H1 (cell line): ENCODE measurements at regions not wholly inside any gene's neighbourhood (a gene's known extent, or its start where the extent isn't known, plus 50 kb on each side); places are given as distances from the start of the nearest gene placed in this dataset.

Source experiments
- CTCF ChIA-PET: fragments of 300-600 bp; sonication (Branson Sonifier 250); formaldehyde crosslinking; loops from one replicate; lab custom pipeline; 2021; ENCODE audit not compliant: partially characterized antibody; lab: Charles Lee
- POLR2A ChIA-PET: fragments of 300-600 bp; sonication (Branson Sonifier 250); formaldehyde crosslinking; loops from one replicate; lab custom pipeline; 2021; ENCODE audit warnings: inconsistent platforms; ENCODE audit not compliant: partially characterized antibody; lab: Charles Lee
- DNase-seq, 2 experiments: peaks; one replicate each; pipeline versions ENCODE4 v3.0.0 to v3.0.0-alpha.2; 2010 to 2022; ENCODE audit warnings: low spot score in 2 of 2, low read depth in 1 of 2, mixed read lengths in 1 of 2
- FAIRE-seq: peaks from 2 replicates; lab custom pipeline; 2011; peaks lifted over from hg19 to GRCh38; lab: Jason Lieb, UNC
- H2AFZ ChIP-seq: 2 replicates; pipeline ENCODE4 v1.8.1; 2012; ENCODE audit warnings: low read length, inconsistent platforms
- H2AK5ac ChIP-seq: 2 replicates; pipeline ENCODE4 v1.6.1; 2013; ENCODE audit warnings: low read depth, low read length
- H2BK120ac ChIP-seq: replicated peaks from 2 replicates; pipeline ENCODE3; 2013; ENCODE audit warnings: low read depth, low read length, inconsistent platforms
- H2BK12ac ChIP-seq: 2 replicates; pipeline ENCODE4 v1.6.1; 2013; ENCODE audit warnings: low read depth, low read length
- H2BK15ac ChIP-seq: 2 replicates; pipeline ENCODE4 v1.6.1; 2013; ENCODE audit warnings: low read length
- H2BK20ac ChIP-seq: 2 replicates; pipeline ENCODE4 v1.6.1; 2013; ENCODE audit warnings: low read length
- H2BK5ac ChIP-seq: 2 replicates; pipeline ENCODE4 v1.6.1; 2013; ENCODE audit warnings: low read depth, low read length
- H3K14ac ChIP-seq: 2 replicates; pipeline ENCODE4 v1.6.1; 2013; ENCODE audit warnings: inconsistent platforms; ENCODE audit not compliant: insufficient read length
- H3K18ac ChIP-seq: 2 replicates; pipeline ENCODE4 v1.6.1; 2013; ENCODE audit warnings: low read length; ENCODE audit errors: extremely low read depth
- H3K23ac ChIP-seq: 2 replicates; pipeline ENCODE4 v1.6.1; 2013; ENCODE audit warnings: inconsistent platforms; ENCODE audit not compliant: insufficient read length
- H3K23me2 ChIP-seq: 2 replicates; pipeline ENCODE4 v1.6.1; 2013; ENCODE audit warnings: low read depth, low read length
- H3K27ac ChIP-seq: 2 replicates; pipeline ENCODE4 v1.6.1; 2011; ENCODE audit warnings: low read depth, low read length, inconsistent platforms
- H3K27me3 ChIP-seq, 4 experiments: replicated peaks in 1 of 4; 1 replicate in 1 of 4; 2 replicates in 3 of 4; pipeline versions ENCODE4 v1.6.1 to v1.8.1; 2011 to 2013; ENCODE audit warnings: low read length in 3 of 4, mild to moderate bottlenecking in 3 of 4, inconsistent platforms in 2 of 4, mixed read lengths in 2 of 4, moderate library complexity in 1 of 4; ENCODE audit not compliant: control insufficient read depth in 3 of 4, insufficient read depth in 3 of 4; ENCODE audit errors: extremely low read depth in 1 of 4
- H3K36me3 ChIP-seq, 4 experiments: 2 replicates each; pipeline versions ENCODE4 v1.6.1 to v1.8.1; 2011 to 2013; ENCODE audit warnings: mild to moderate bottlenecking in 4 of 4, low read length in 3 of 4, moderate library complexity in 2 of 4, control low read depth in 1 of 4, inconsistent platforms in 1 of 4; ENCODE audit not compliant: insufficient read depth in 4 of 4, control insufficient read depth in 2 of 4
- H3K4ac ChIP-seq: replicated peaks from 2 replicates; pipeline ENCODE3; 2013; ENCODE audit warnings: low read length, low read depth, mixed read lengths, inconsistent platforms; ENCODE audit not compliant: insufficient read length
- H3K4me1 ChIP-seq, 4 experiments: replicated peaks in 1 of 4; 1 replicate in 1 of 4; 2 replicates in 3 of 4; pipeline versions ENCODE4 v1.6.1 to v1.8.1; 2011 to 2013; ENCODE audit warnings: low read length in 3 of 4, inconsistent platforms in 2 of 4, mixed read lengths in 1 of 4; ENCODE audit not compliant: insufficient read depth in 4 of 4, control insufficient read depth in 3 of 4
- H3K4me2 ChIP-seq, 2 experiments: 2 replicates each; pipeline versions ENCODE4 v1.6.1 to v1.8.1; 2011 to 2013; ENCODE audit warnings: low read depth in 2 of 2, low read length in 2 of 2, control low read depth in 1 of 2, inconsistent platforms in 1 of 2, mild to moderate bottlenecking in 1 of 2; ENCODE audit not compliant: insufficient read depth in 1 of 2
- H3K4me3 ChIP-seq, 4 experiments: fragments of 200-600, 300-600 bp in 1 of 4; sonication (generic), shearing (Covaris generic), sonication (Bioruptor Twin) in 1 of 4; 2 replicates each; pipeline versions ENCODE4 v1.5.1 to v1.8.1; 2011 to 2016; ENCODE audit warnings: low read length in 4 of 4, low read depth in 3 of 4, control low read depth in 2 of 4, inconsistent platforms in 2 of 4, mild to moderate bottlenecking in 2 of 4, mixed read lengths in 1 of 4, moderate library complexity in 1 of 4; ENCODE audit not compliant: insufficient read depth in 2 of 4; ENCODE audit errors: extremely low read depth in 1 of 4
- H3K56ac ChIP-seq: replicated peaks from 2 replicates; pipeline ENCODE3; 2013; ENCODE audit warnings: low read depth, mild to moderate bottlenecking, mixed read lengths, low read length, inconsistent platforms; ENCODE audit not compliant: insufficient read length
- H3K79me1 ChIP-seq: 2 replicates; pipeline ENCODE4 v1.6.1; 2013; ENCODE audit warnings: low read depth, low read length, control low read depth
- H3K79me2 ChIP-seq, 2 experiments: 2 replicates each; pipeline versions ENCODE4 v1.6.1 to v1.8.1; 2012 to 2013; ENCODE audit warnings: low read length in 2 of 2, mild to moderate bottlenecking in 2 of 2, inconsistent platforms in 1 of 2; ENCODE audit not compliant: insufficient read depth in 2 of 2, control insufficient read depth in 1 of 2
- H3K9ac ChIP-seq, 4 experiments: replicated peaks in 1 of 4; 1 replicate in 1 of 4; 2 replicates in 3 of 4; pipeline versions ENCODE4 v1.6.1 to v1.8.1; 2011 to 2013; ENCODE audit warnings: low read depth in 3 of 4, low read length in 3 of 4, control low read depth in 2 of 4, mild to moderate bottlenecking in 2 of 4, moderate library complexity in 2 of 4, inconsistent platforms in 1 of 4; ENCODE audit errors: extremely low read depth in 1 of 4
- H3K9me3 ChIP-seq, 2 experiments: 2 replicates each; pipeline versions ENCODE4 v1.6.1 to v1.8.1; 2012 to 2013; ENCODE audit warnings: mild to moderate bottlenecking in 2 of 2, moderate library complexity in 2 of 2, control low read depth in 1 of 2, inconsistent platforms in 1 of 2, low read depth in 1 of 2, low read length in 1 of 2, mixed read lengths in 1 of 2; ENCODE audit not compliant: insufficient read depth in 2 of 2
- H4K20me1 ChIP-seq, 2 experiments: replicated peaks in 1 of 2; 2 replicates each; pipeline versions ENCODE3 to v1.8.1; 2011 to 2013; ENCODE audit warnings: inconsistent platforms in 2 of 2, low read length in 2 of 2, mild to moderate bottlenecking in 1 of 2; ENCODE audit not compliant: insufficient read depth in 2 of 2, control insufficient read depth in 1 of 2
- H4K5ac ChIP-seq: 2 replicates; pipeline ENCODE4 v1.6.1; 2013; ENCODE audit warnings: low read length, low read depth, mixed read lengths, inconsistent platforms; ENCODE audit not compliant: insufficient read length
- H4K8ac ChIP-seq: 2 replicates; pipeline ENCODE4 v1.8.0; 2013; ENCODE audit warnings: mild to moderate bottlenecking, moderate library complexity, low read length, inconsistent platforms; ENCODE audit not compliant: insufficient read depth; ENCODE audit errors: extremely low read depth
- H4K91ac ChIP-seq: replicated peaks from 2 replicates; pipeline ENCODE3; 2013; ENCODE audit warnings: low read length, mixed read lengths, inconsistent platforms; ENCODE audit not compliant: insufficient read length
- CBX5 ChIP-seq: fragments of 300-800, 300-1000 bp; sonication (generic); IDR thresholded peaks from 2 replicates; pipeline ENCODE4 v1.7.1; 2016; ENCODE audit warnings: antibody characterized with exemption, low read length, low read depth
- CTBP2 ChIP-seq: IDR thresholded peaks from 2 replicates; pipeline ENCODE4 v1.7.0; 2011; ENCODE audit warnings: borderline replicate concordance, mild to moderate bottlenecking, moderate library complexity, mixed read lengths, low read length; ENCODE audit not compliant: insufficient read depth, insufficient read length
- WGBS, 2 experiments: shearing (Covaris generic) in 1 of 2; methylation state at CpG; one replicate each; pipeline versions ENCODE4 v1.1.6 to v1.1.7; 2013 to 2015; ENCODE audit warnings: low lambda C conversion rate in 2 of 2, mixed read lengths in 2 of 2, inconsistent platforms in 1 of 2, low coverage in 1 of 2, missing lambda C conversion rate in 1 of 2; ENCODE audit not compliant: insufficient replicate concordance in 2 of 2, insufficient coverage in 1 of 2, insufficient read length in 1 of 2; ENCODE audit errors: extremely low coverage in 1 of 2, missing lambda C conversion rate in 1 of 2; 5-methylcytosine and 5-hydroxymethylcytosine counted together

DNA sequence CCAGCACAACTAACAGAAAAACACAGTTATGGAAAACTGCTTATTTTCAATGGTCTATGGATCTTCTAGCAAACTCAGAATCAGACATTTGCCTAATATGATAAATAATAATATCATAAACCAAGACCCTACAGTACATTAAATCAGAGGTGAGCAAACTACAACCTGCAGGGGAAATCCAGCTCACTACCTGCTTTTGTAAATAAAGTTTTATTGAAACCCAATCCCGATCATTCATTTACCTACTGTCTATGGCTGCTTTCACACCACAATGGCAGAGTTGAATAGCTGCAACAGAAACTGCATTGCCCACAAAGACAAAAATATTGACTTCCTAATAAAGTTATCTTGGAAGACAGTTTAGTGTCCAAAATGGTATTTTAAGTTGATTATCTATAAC, 108.5 kb downstream of the ELAPOR2 start:
- CTCF ChIA-PET, result interaction anchor here (1.2 to 1.6 kb wide), 9 partner anchors 10 to 242 kb away, joined by 3 to 15 read pairs (median 6); no protein-coding TSS in a partner anchor
- TF ChIP-seq CTBP2, result no peak
- no peak for TF ChIP-seq CBX5

More for the DNA sequence above, 108.5 kb downstream of the ELAPOR2 start:
- Histone ChIP-seq H3K18ac (no peak overlapping the region), H3K14ac (no peak overlapping the region), H2BK5ac (no peak overlapping the region), H2AK5ac (no peak overlapping the region), H4K5ac (no peak overlapping the region), H3K23me2 (no peaks in the 10 kb centered on the region), H3K27me3 (no peaks in the 10 kb centered on the region), H4K8ac (no peak overlapping the region), H3K27ac (no peak overlapping the region), H3K23ac (no peak overlapping the region), H2BK12ac (no peak overlapping the region), H3K79me1 (peaks cover 6% of the 10 kb centered on the region), H2BK15ac (no peak overlapping the region), H3K36me3 (no peaks in the 10 kb centered on the region), H4K20me1 (peaks cover 3 to 5% of the 10 kb centered on the region in 2 experiments), H2BK20ac (no peak overlapping the region), H4K91ac (no peak overlapping the region), H3K4me1 (peaks cover 0 to 21% (median 4%) of the 10 kb centered on the region in 4 experiments; a peak in 3 of 7 replicates), H3K9me3 (no peaks in the 10 kb centered on the region), H3K79me2 (peaks cover 0 to 21% of the 10 kb centered on the region in 2 experiments; a peak in 1 of 4 replicates), H3K4me2 (no peak overlapping the region), H3K4me3 (no peak overlapping the region), H2AFZ (no peak overlapping the region), H2BK120ac (no peak overlapping the region), H3K9ac (no peak overlapping the region), H3K4ac (no peak overlapping the region), H3K56ac (no peak overlapping the region)
- no peak for DNase-seq
- POLR2A ChIA-PET, result interaction anchor here (1.2 to 1.3 kb wide), 2 partner anchors 25 to 202 kb away, joined by 4 to 5 read pairs; partner anchors contain the start of gene DMTF1
- WGBS, 2 experiments, result 94% methylated on average over 1 of the region's 1 CpG; no CpG with 5 or more reads in 1 of the 2 experiments
- FAIRE-seq, result no peak
